ENCODE measurements at regions not wholly inside any gene's neighbourhood (a gene's known extent, or its start where the extent isn't known, plus 50 kb on each side); places are given as distances from the start of the nearest gene placed in this dataset.
"Not testable (repeated sequence)": the region's sequence is repeated elsewhere in the genome, so short reads cannot be mapped to it uniquely, and the experiment has no call there.

- H3K18ac ChIP-seq (ENCODE audit: insufficient read length, low read depth, low read length), result no peak overlapping the region
- no peak for DNase-seq
- peaks cover 15% of the 10 kb centered on the region in 2 experiments; a peak in 4 of 5 replicates for H3K9me3 Mint-ChIP-seq
- H3K23me2 ChIP-seq (ENCODE audit: insufficient read length, low read depth, low read length, poor library complexity, severe bottlenecking), result no peaks in the 10 kb centered on the region
- no peak for TF ChIP-seq CTCF (conservative IDR thresholded peaks at IDR 0.05)
- no peak overlapping the region for H3K4ac ChIP-seq (ENCODE audit: low read depth, low read length)
- peaks cover 1 to 12% (median 2%) of the 10 kb centered on the region in 3 experiments; a peak in 4 of 7 replicates for H3K36me3 Mint-ChIP-seq (ENCODE audit: insufficient read depth in 1 of 3, low read depth in 3 of 3)
- H2BK120ac ChIP-seq (ENCODE audit: low read depth, low read length, poor library complexity, severe bottlenecking), result no peak overlapping the region
- no peak overlapping the region for H4K5ac ChIP-seq (ENCODE audit: insufficient read length, low read depth, low read length)
- no CpG with 5 or more reads among the region's 1 CpG for WGBS (ENCODE audit: extremely low coverage, insufficient read length, low lambda C conversion rate)
- no peak overlapping the region for H2BK12ac ChIP-seq (ENCODE audit: insufficient read length, low read depth, low read length)
- no peak overlapping the region for H2AK5ac ChIP-seq (ENCODE audit: insufficient read length, low read length)
- H4K20me1 ChIP-seq (ENCODE audit: control insufficient read depth, insufficient read depth, insufficient read length), result no peaks in the 10 kb centered on the region
- no peak overlapping the region for H3T11ph ChIP-seq (ENCODE audit: low read length)
- no peaks in the 10 kb centered on the region for H3K27me3 ChIP-seq (ENCODE audit: insufficient read depth, low read length)
- H3K4me1 Mint-ChIP-seq, result no peaks in the 10 kb centered on the region
- H4K91ac ChIP-seq (ENCODE audit: insufficient read length, low read depth, low read length), result no peak overlapping the region
- H2BK15ac ChIP-seq (ENCODE audit: low read depth, low read length), result no peak overlapping the region
- H3K79me2 ChIP-seq (ENCODE audit: insufficient read depth, low read length), result no peaks in the 10 kb centered on the region
- no peaks in the 10 kb centered on the region for H3K27me3 Mint-ChIP-seq (ENCODE audit: low read depth)
- H3K79me1 ChIP-seq (ENCODE audit: insufficient read depth, low read depth, low read length, poor library complexity, severe bottlenecking), result no peaks in the 10 kb centered on the region
- H3K14ac ChIP-seq (ENCODE audit: insufficient read depth, low read length), result no peak overlapping the region
- H3K27ac Mint-ChIP-seq, result no peak overlapping the region
- no peaks in the 10 kb centered on the region for H3K4me1 ChIP-seq (ENCODE audit: insufficient read depth, low read length)
- H3K56ac ChIP-seq (ENCODE audit: insufficient read length, low read depth, low read length), result no peak overlapping the region
- H3K4me2 ChIP-seq (ENCODE audit: insufficient read depth, insufficient read length, low read length), result no peak overlapping the region
- no peak overlapping the region for H3K27ac ChIP-seq (ENCODE audit: insufficient read length, low read depth, low read length)
- H2BK5ac ChIP-seq (ENCODE audit: insufficient read length, low read length), result no peak overlapping the region
- H3K23ac ChIP-seq (ENCODE audit: insufficient read length, low read depth, low read length), result no peak overlapping the region
- no peak overlapping the region for H4K8ac ChIP-seq (replicated peaks; ENCODE audit: insufficient read length, low read depth, low read length)
- H2BK20ac ChIP-seq (ENCODE audit: low read depth, low read length, poor library complexity, severe bottlenecking), result no peak overlapping the region
- no peak overlapping the region for H3K9ac ChIP-seq (ENCODE audit: extremely low read depth, insufficient read length, low read length)
- no peaks in the 10 kb centered on the region for H3K9me3 ChIP-seq (ENCODE audit: control insufficient read depth, low read depth, low read length)
- H3K4me3 Mint-ChIP-seq, result no peak overlapping the region
- H2AFZ ChIP-seq (ENCODE audit: low read length), result no peak overlapping the region
These were observed 367.1 kb downstream of the C6orf118 start for GRCh38 chr6:164942271-164942670.

- H4K91ac ChIP-seq (ENCODE audit: insufficient read length, low read depth, low read length); H3K79me2 ChIP-seq (ENCODE audit: insufficient read depth, low read length); H3K79me1 ChIP-seq (ENCODE audit: insufficient read depth, low read depth, low read length, poor library complexity, severe bottlenecking); H3K4me3 Mint-ChIP-seq; H4K8ac ChIP-seq (replicated peaks; ENCODE audit: insufficient read length, low read depth, low read length); H2AFZ ChIP-seq (ENCODE audit: low read length); H3K4me1 Mint-ChIP-seq; H2BK12ac ChIP-seq (ENCODE audit: insufficient read length, low read depth, low read length); H3K4me2 ChIP-seq (ENCODE audit: insufficient read depth, insufficient read length, low read length); H3K9me3 ChIP-seq (ENCODE audit: control insufficient read depth, low read depth, low read length); H3K4me1 ChIP-seq (ENCODE audit: insufficient read depth, low read length); H2BK15ac ChIP-seq (ENCODE audit: low read depth, low read length); H2BK5ac ChIP-seq (ENCODE audit: insufficient read length, low read length); H3K4ac ChIP-seq (ENCODE audit: low read depth, low read length); H3K27me3 Mint-ChIP-seq (ENCODE audit: low read depth); H3K27ac Mint-ChIP-seq; H3K9ac ChIP-seq (ENCODE audit: extremely low read depth, insufficient read length, low read length); H4K20me1 ChIP-seq (ENCODE audit: control insufficient read depth, insufficient read depth, insufficient read length); H3K56ac ChIP-seq (ENCODE audit: insufficient read length, low read depth, low read length); H2AK5ac ChIP-seq (ENCODE audit: insufficient read length, low read length); H3K27ac ChIP-seq (ENCODE audit: insufficient read length, low read depth, low read length); DNase-seq; H2BK20ac ChIP-seq (ENCODE audit: low read depth, low read length, poor library complexity, severe bottlenecking); H4K5ac ChIP-seq (ENCODE audit: insufficient read length, low read depth, low read length); H3K23ac ChIP-seq (ENCODE audit: insufficient read length, low read depth, low read length); H3T11ph ChIP-seq (ENCODE audit: low read length); H3K27me3 ChIP-seq (ENCODE audit: insufficient read depth, low read length); H3K14ac ChIP-seq (ENCODE audit: insufficient read depth, low read length); H2BK120ac ChIP-seq (ENCODE audit: low read depth, low read length, poor library complexity, severe bottlenecking); H3K23me2 ChIP-seq (ENCODE audit: insufficient read length, low read depth, low read length, poor library complexity, severe bottlenecking); H3K18ac ChIP-seq (ENCODE audit: insufficient read length, low read depth, low read length): not testable (repeated sequence)
- H3K9me3 Mint-ChIP-seq, result peaks cover 8 to 12% of the 10 kb centered on the region in 2 experiments
- WGBS (ENCODE audit: extremely low coverage, insufficient read length, low lambda C conversion rate), result no CpG with 5 or more reads among the region's 28 CpGs
- peaks cover 0 to 11% (median 5%) of the 10 kb centered on the region in 3 experiments; a peak in 4 of 7 replicates for H3K36me3 Mint-ChIP-seq (ENCODE audit: insufficient read depth in 1 of 3, low read depth in 3 of 3)
These were observed 376.1 kb downstream of the C6orf118 start for GRCh38 chr6:164933238-164933794.

All from H9 (cell line).